A673 (cell line): ENCODE measurements at regions not wholly inside any gene's neighbourhood (a gene's known extent, or its start where the extent isn't known, plus 50 kb on each side); places are given as distances from the start of the nearest gene placed in this dataset.

Experiments
- EZH2 ChIP-seq: fragments of 200-600 bp; sonication (generic); IDR thresholded peaks from 2 replicates; pipeline ENCODE4 v1.6.1; 2017; ENCODE audit warnings: borderline replicate concordance, low read depth, mild to moderate bottlenecking, mixed read lengths, antibody characterized with exemption, low read length; ENCODE audit not compliant: poor library complexity, severe bottlenecking
- TF ChIP-seq, protein P1 (sequence below): fragments of 300-800, 200-600 bp; sonication (generic); conservative IDR thresholded peaks from 2 replicates; pipeline ENCODE4 v1.5.1; 2017; ENCODE audit warnings: low read depth, mild to moderate bottlenecking, antibody characterized with exemption, low read length, moderate library complexity, mixed read lengths

DNA sequence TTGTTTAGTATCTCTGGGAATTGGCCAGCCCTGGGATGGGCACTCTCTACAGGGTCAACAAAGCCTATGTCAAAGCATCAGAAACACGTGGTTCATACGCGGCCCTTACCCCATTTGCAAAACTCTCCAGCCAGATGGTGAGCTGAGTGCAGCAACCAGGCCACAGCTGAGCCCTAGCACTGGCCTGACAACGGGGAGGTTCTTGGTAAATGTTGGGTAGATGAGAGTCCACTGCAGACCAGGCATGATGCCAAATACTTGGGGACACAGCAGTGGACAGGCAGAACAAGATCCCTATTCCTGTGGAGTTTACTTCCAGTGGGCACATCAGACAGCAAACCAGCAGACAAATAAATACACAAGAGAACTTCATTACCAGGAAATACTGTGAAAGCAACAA is 172.1 kb upstream of the SYT13 start:
- TF ChIP-seq, protein P1, sequence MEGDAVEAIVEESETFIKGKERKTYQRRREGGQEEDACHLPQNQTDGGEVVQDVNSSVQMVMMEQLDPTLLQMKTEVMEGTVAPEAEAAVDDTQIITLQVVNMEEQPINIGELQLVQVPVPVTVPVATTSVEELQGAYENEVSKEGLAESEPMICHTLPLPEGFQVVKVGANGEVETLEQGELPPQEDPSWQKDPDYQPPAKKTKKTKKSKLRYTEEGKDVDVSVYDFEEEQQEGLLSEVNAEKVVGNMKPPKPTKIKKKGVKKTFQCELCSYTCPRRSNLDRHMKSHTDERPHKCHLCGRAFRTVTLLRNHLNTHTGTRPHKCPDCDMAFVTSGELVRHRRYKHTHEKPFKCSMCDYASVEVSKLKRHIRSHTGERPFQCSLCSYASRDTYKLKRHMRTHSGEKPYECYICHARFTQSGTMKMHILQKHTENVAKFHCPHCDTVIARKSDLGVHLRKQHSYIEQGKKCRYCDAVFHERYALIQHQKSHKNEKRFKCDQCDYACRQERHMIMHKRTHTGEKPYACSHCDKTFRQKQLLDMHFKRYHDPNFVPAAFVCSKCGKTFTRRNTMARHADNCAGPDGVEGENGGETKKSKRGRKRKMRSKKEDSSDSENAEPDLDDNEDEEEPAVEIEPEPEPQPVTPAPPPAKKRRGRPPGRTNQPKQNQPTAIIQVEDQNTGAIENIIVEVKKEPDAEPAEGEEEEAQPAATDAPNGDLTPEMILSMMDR, result no peak
- no peak for TF ChIP-seq EZH2
